ENCODE measurements at regions not wholly inside any gene's neighbourhood (a gene's known extent, or its start where the extent isn't known, plus 50 kb on each side); places are given as distances from the start of the nearest gene placed in this dataset.

DNA sequence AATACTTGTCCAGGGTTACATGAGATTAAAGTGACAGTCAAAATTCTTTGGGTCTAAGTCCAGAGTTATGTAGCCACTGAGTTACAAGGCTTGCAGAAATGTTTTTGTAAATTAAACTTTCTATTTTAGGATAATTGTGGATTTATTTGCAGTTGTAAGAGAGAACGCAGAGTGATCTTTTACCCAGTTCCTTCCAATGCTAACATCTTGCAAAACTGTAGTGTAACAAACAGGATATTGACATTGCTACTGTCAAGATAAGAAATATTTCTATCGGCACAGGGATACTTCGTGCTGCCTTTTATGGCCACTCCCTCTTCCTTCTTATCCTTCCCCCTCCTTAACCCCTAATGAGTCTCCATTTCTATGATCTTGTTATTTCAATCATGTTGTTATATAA, 1022.9 kb downstream of the MCTP2 start:
- TF ChIP-seq POLR2A (IDR thresholded peaks at IDR 0.05) = no peak
- TF ChIP-seq, protein P1, sequence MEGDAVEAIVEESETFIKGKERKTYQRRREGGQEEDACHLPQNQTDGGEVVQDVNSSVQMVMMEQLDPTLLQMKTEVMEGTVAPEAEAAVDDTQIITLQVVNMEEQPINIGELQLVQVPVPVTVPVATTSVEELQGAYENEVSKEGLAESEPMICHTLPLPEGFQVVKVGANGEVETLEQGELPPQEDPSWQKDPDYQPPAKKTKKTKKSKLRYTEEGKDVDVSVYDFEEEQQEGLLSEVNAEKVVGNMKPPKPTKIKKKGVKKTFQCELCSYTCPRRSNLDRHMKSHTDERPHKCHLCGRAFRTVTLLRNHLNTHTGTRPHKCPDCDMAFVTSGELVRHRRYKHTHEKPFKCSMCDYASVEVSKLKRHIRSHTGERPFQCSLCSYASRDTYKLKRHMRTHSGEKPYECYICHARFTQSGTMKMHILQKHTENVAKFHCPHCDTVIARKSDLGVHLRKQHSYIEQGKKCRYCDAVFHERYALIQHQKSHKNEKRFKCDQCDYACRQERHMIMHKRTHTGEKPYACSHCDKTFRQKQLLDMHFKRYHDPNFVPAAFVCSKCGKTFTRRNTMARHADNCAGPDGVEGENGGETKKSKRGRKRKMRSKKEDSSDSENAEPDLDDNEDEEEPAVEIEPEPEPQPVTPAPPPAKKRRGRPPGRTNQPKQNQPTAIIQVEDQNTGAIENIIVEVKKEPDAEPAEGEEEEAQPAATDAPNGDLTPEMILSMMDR (IDR thresholded peaks at IDR 0.05) = no peak

Data from body of pancreas (tissue), 4 donors.